ENCODE measurements at regions not wholly inside any gene's neighbourhood (a gene's known extent, or its start where the extent isn't known, plus 50 kb on each side); places are given as distances from the start of the nearest gene placed in this dataset.

- DNase-seq (no peak), ATAC-seq (ENCODE audit: low read depth) (no peak)
- H2AK5ac ChIP-seq (ENCODE audit: low read depth, low read length): no peak overlapping the region
- WGBS, 2 experiments (ENCODE audit: extremely low coverage in 2 of 2, insufficient read length in 1 of 2): no CpG with 5 or more reads among the region's 2 CpGs
- dilution Hi-C loops (cut with HindIII; ENCODE audit: low sequenced_read_pairs, unreplicated experiment): no loop called here
- H2BK20ac ChIP-seq (ENCODE audit: low read depth, low read length): no peak overlapping the region
- no peak overlapping the region for H2BK5ac ChIP-seq (ENCODE audit: low read depth, low read length, poor library complexity, severe bottlenecking)
- POLR2A ChIA-PET (ENCODE audit: unreplicated experiment): no interaction called here
- H3K9ac ChIP-seq (ENCODE audit: low read depth, low read length): no peak overlapping the region
- H3K4me1 ChIP-seq (ENCODE audit: control insufficient read depth, insufficient read depth, low read length): peaks cover 10% of the 10 kb centered on the region
- no peak overlapping the region for H4K8ac ChIP-seq (ENCODE audit: low read depth in 2 of 2, low read length in 2 of 2)
- H4K20me1 ChIP-seq (ENCODE audit: insufficient read depth, low read length): no peaks in the 10 kb centered on the region
- no peak overlapping the region for H2AK9ac ChIP-seq (replicated peaks; ENCODE audit: low read depth, low read length, poor library complexity)
- H3K56ac ChIP-seq (ENCODE audit: extremely low read depth, insufficient read depth, low read length): no peak overlapping the region
- H4K91ac ChIP-seq (ENCODE audit: insufficient read depth, low read depth, low read length): no peak overlapping the region
- no peaks in the 10 kb centered on the region for H3K79me1 ChIP-seq (ENCODE audit: low read depth in 1 of 2, low read length in 2 of 2)
- no peak overlapping the region for H3K27ac ChIP-seq (ENCODE audit: insufficient read depth, low read length)
- H3K36me3 ChIP-seq (ENCODE audit: control insufficient read depth, insufficient read depth, low read length): no peaks in the 10 kb centered on the region
- H3K4me2 ChIP-seq (ENCODE audit: low read depth, low read length): no peak overlapping the region
- peaks cover 6% of the 10 kb centered on the region for H3K9me1 ChIP-seq (ENCODE audit: insufficient read depth, low read length)
- no peak overlapping the region for H2BK15ac ChIP-seq (ENCODE audit: low read depth, low read length)
- BruUV-seq (replicated peaks): no TSS peak
- TF ChIP-seq FOS (IDR thresholded peaks at IDR 0.05; ENCODE audit: low read depth, low read length) (no peak), BHLHE40 (IDR thresholded peaks at IDR 0.05; ENCODE audit: low read depth, low read length) (no peak), CEBPB (IDR thresholded peaks at IDR 0.05; ENCODE audit: low read depth, low read length) (no peak), RAD21 (IDR thresholded peaks at IDR 0.05; ENCODE audit: low read length) (no peak), RCOR1 (IDR thresholded peaks at IDR 0.05; ENCODE audit: insufficient replicate concordance, low read length) (no peak), MXI1 (IDR thresholded peaks at IDR 0.05; ENCODE audit: borderline replicate concordance, low read depth, low read length) (no peak), CTCF (conservative IDR thresholded peaks at IDR 0.05; ENCODE audit: low read depth, low read length) (no peak), MAFK (IDR thresholded peaks at IDR 0.05; ENCODE audit: low read depth, low read length) (no peak), POLR2A (IDR thresholded peaks at IDR 0.05; ENCODE audit: low read depth, low read length) (no peak), NFE2L2 (IDR thresholded peaks at IDR 0.05; ENCODE audit: low read depth, low read length) (no peak), MAZ (IDR thresholded peaks at IDR 0.05; ENCODE audit: borderline replicate concordance, low read depth, low read length) (no peak)
- H3K9me3 ChIP-seq (ENCODE audit: control insufficient read depth, insufficient read depth, low read length): no peaks in the 10 kb centered on the region
- CTCF ChIA-PET: no interaction called here
- H3K4ac ChIP-seq (ENCODE audit: low read depth, low read length): no peak overlapping the region
- no peak overlapping the region for H4K5ac ChIP-seq (ENCODE audit: low read depth, low read length)
- intact Hi-C loops (cut with micrococcal nuclease): no loop called here
- H3K14ac ChIP-seq (replicated peaks; ENCODE audit: low read depth, low read length): no peak overlapping the region
- H3K18ac ChIP-seq (ENCODE audit: low read depth, low read length): no peak overlapping the region
- no peak overlapping the region for H2BK120ac ChIP-seq (ENCODE audit: low read depth, low read length)
- no peak overlapping the region for H3K4me3 ChIP-seq (ENCODE audit: insufficient read depth, low read depth, low read length)
- no peak overlapping the region for H3K23ac ChIP-seq (ENCODE audit: low read depth, low read length)
- in situ Hi-C loops (cut with MboI; ENCODE audit: low sequenced_read_pairs): no loop called here
- H2AFZ ChIP-seq (replicated peaks; ENCODE audit: low read length, poor library complexity): no peak overlapping the region
- no peaks in the 10 kb centered on the region for H3K27me3 ChIP-seq (ENCODE audit: control insufficient read depth, insufficient read depth, low read length)
These were observed 82.8 kb upstream of the ZNF217 start for GRCh38 chr20:53676519-53676822.

Data from IMR-90 (cell line).